ENCODE measurements at regions not wholly inside any gene's neighbourhood (a gene's known extent, or its start where the extent isn't known, plus 50 kb on each side); places are given as distances from the start of the nearest gene placed in this dataset.

DNA sequence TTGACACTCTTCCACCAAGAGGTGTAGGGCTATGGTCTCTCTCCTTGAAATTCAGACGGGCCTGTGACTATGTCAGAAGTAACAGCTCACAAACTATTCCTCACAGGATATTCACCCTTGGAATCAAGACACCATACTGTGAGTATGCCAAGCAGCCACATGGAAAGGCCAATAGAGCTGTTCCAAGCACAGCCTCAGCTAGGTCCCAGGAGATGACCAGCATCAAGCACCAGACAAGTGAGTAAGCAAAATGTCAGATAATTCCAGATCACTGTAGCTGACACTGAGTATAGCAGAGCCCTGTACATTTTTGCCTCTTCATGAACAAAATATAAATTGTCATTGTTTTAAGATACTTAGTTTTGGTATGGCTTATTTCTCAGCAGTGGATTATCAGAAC is 88.1 kb upstream of the KCND2 start:
- no peak for ATAC-seq
- Histone ChIP-seq H2AFZ (no peak overlapping the region), H3K9me2 (ENCODE audit: insufficient read depth) (no peaks in the 10 kb centered on the region), H4K20me1 (replicated peaks; ENCODE audit: insufficient read depth) (no peaks in the 10 kb centered on the region), H3K27ac (ENCODE audit: low read depth) (no peak overlapping the region), H3K4me2 (no peak overlapping the region), H3K79me2 (replicated peaks; ENCODE audit: insufficient read depth) (no peaks in the 10 kb centered on the region), H3K36me3 (ENCODE audit: insufficient read depth) (no peaks in the 10 kb centered on the region), H3K27me3 (ENCODE audit: insufficient read depth) (no peaks in the 10 kb centered on the region), H3F3A (replicated peaks; ENCODE audit: low read depth) (no peaks in the 10 kb centered on the region), H3K4me1 (ENCODE audit: insufficient read depth) (peaks cover under 1% of the 10 kb centered on the region; the same call in 1 of the 2 replicates), H3K4me3 (no peak overlapping the region)
- no peaks in the 10 kb centered on the region for H3K27me3 Mint-ChIP-seq (ENCODE audit: insufficient read depth, low read depth, poor library complexity)
- H3K9me3 Mint-ChIP-seq: no peaks in the 10 kb centered on the region
- no peak overlapping the region for H3K4me3 Mint-ChIP-seq
- DNase-seq (ENCODE audit: low spot score): no peak
- peak overlapping the region; percentile 37; the same call in 1 of the 2 replicates for H3K27ac Mint-ChIP-seq
- H3K36me3 Mint-ChIP-seq (ENCODE audit: low read depth): no peaks in the 10 kb centered on the region
- no peak for TF ChIP-seq EZH2phosphoT487 (IDR thresholded peaks at IDR 0.05; ENCODE audit: unreplicated experiment)
- peaks cover 12% of the 10 kb centered on the region; the same call in 2 of the 3 replicates for H3K4me1 Mint-ChIP-seq

DNA sequence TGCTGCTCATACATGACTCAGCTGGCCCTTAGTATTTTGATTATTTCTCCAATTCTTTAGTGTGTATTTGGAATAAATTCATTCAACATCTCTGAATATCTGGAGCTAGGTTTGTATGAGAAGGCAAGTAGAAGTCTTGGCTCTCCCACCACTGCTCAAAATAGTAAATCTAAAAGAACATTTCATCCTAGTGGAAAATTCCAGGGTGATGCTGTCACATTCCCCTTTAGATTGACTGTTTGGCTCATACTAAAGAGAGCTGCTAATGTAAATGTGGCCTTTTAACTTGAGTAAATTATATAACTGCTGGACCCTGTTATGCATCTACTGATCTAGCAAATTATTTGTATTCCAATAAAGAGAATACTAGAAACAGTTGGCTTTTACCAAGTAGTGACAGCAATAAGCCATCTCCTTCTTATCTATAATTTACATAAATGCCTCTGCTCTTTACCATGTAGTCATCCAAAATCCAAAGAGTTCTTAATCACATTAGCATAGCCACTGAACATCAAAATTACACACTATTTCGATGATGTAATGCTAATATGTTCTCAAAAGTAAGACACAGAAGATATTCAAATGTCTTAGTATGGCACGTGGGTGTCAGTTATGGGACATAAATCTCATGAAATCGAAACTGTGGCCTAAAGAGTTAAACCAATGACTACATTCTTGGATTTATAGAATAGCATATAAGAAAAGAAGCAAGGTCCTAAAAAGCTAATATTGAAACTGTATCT is 86.9 kb upstream of the KCND2 start:
- DNase-seq (ENCODE audit: low spot score): no peak
- no peaks in the 10 kb centered on the region for H4K20me1 ChIP-seq (replicated peaks; ENCODE audit: insufficient read depth)
- H2AFZ ChIP-seq: no peak overlapping the region

More for the DNA sequence above, 86.9 kb upstream of the KCND2 start:
- peaks cover 12% of the 10 kb centered on the region; the same call in 1 of the 2 replicates for H3K4me1 ChIP-seq (ENCODE audit: insufficient read depth)
- H3K4me2 ChIP-seq: no peak overlapping the region
- Mint-ChIP-seq H3K36me3 (ENCODE audit: low read depth) (no peaks in the 10 kb centered on the region), H3K9me3 (no peaks in the 10 kb centered on the region), H3K4me3 (no peak overlapping the region), H3K27me3 (ENCODE audit: insufficient read depth, low read depth, poor library complexity) (no peaks in the 10 kb centered on the region), H3K27ac (no peak overlapping the region), H3K4me1 (peaks cover 22% of the 10 kb centered on the region)
- H3K9me2 ChIP-seq (ENCODE audit: insufficient read depth): no peaks in the 10 kb centered on the region
- no peaks in the 10 kb centered on the region for H3K79me2 ChIP-seq (replicated peaks; ENCODE audit: insufficient read depth)
- TF ChIP-seq EZH2 (IDR thresholded peaks at IDR 0.05; ENCODE audit: low read depth, unreplicated experiment) (no peak), EZH2phosphoT487 (IDR thresholded peaks at IDR 0.05; ENCODE audit: unreplicated experiment) (no peak), POLR2AphosphoS5 (IDR thresholded peaks at IDR 0.05; ENCODE audit: low read depth) (no peak), JUNB (IDR thresholded peaks at IDR 0.05; ENCODE audit: unreplicated experiment) (no peak)
- TF ChIP-seq, protein P1, sequence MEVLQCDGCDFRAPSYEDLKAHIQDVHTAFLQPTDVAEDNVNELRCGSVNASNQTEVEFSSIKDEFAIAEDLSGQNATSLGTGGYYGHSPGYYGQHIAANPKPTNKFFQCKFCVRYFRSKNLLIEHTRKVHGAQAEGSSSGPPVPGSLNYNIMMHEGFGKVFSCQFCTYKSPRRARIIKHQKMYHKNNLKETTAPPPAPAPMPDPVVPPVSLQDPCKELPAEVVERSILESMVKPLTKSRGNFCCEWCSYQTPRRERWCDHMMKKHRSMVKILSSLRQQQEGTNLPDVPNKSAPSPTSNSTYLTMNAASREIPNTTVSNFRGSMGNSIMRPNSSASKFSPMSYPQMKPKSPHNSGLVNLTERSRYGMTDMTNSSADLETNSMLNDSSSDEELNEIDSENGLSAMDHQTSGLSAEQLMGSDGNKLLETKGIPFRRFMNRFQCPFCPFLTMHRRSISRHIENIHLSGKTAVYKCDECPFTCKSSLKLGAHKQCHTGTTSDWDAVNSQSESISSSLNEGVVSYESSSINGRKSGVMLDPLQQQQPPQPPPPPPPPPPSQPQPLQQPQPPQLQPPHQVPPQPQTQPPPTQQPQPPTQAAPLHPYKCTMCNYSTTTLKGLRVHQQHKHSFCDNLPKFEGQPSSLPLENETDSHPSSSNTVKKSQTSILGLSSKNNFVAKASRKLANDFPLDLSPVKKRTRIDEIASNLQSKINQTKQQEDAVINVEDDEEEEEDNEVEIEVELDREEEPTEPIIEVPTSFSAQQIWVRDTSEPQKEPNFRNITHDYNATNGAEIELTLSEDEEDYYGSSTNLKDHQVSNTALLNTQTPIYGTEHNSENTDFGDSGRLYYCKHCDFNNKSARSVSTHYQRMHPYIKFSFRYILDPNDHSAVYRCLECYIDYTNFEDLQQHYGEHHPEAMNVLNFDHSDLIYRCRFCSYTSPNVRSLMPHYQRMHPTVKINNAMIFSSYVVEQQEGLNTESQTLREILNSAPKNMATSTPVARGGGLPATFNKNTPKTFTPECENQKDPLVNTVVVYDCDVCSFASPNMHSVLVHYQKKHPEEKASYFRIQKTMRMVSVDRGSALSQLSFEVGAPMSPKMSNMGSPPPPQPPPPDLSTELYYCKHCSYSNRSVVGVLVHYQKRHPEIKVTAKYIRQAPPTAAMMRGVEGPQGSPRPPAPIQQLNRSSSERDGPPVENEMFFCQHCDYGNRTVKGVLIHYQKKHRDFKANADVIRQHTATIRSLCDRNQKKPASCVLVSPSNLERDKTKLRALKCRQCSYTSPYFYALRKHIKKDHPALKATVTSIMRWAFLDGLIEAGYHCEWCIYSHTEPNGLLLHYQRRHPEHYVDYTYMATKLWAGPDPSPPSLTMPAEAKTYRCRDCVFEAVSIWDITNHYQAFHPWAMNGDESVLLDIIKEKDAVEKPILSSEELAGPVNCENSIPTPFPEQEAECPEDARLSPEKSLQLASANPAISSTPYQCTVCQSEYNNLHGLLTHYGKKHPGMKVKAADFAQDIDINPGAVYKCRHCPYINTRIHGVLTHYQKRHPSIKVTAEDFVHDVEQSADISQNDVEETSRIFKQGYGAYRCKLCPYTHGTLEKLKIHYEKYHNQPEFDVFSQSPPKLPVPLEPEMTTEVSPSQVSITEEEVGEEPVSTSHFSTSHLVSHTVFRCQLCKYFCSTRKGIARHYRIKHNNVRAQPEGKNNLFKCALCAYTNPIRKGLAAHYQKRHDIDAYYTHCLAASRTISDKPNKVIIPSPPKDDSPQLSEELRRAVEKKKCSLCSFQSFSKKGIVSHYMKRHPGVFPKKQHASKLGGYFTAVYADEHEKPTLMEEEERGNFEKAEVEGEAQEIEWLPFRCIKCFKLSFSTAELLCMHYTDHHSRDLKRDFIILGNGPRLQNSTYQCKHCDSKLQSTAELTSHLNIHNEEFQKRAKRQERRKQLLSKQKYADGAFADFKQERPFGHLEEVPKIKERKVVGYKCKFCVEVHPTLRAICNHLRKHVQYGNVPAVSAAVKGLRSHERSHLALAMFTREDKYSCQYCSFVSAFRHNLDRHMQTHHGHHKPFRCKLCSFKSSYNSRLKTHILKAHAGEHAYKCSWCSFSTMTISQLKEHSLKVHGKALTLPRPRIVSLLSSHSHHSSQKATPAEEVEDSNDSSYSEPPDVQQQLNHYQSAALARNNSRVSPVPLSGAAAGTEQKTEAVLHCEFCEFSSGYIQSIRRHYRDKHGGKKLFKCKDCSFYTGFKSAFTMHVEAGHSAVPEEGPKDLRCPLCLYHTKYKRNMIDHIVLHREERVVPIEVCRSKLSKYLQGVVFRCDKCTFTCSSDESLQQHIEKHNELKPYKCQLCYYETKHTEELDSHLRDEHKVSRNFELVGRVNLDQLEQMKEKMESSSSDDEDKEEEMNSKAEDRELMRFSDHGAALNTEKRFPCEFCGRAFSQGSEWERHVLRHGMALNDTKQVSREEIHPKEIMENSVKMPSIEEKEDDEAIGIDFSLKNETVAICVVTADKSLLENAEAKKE (CRISPR knock-in tag; IDR thresholded peaks at IDR 0.05): no peak
- H3F3A ChIP-seq (replicated peaks; ENCODE audit: low read depth): no peaks in the 10 kb centered on the region
- H3K36me3 ChIP-seq (ENCODE audit: insufficient read depth): no peaks in the 10 kb centered on the region
- no peaks in the 10 kb centered on the region for H3K27me3 ChIP-seq (ENCODE audit: insufficient read depth)
- no peak overlapping the region for H3K4me3 ChIP-seq
- ATAC-seq: no peak
- H3K27ac ChIP-seq (ENCODE audit: low read depth): no peak overlapping the region

All from GM23338 (cell line).